ENCODE measurements at regions not wholly inside any gene's neighbourhood (a gene's known extent, or its start where the extent isn't known, plus 50 kb on each side); places are given as distances from the start of the nearest gene placed in this dataset.

DNA sequence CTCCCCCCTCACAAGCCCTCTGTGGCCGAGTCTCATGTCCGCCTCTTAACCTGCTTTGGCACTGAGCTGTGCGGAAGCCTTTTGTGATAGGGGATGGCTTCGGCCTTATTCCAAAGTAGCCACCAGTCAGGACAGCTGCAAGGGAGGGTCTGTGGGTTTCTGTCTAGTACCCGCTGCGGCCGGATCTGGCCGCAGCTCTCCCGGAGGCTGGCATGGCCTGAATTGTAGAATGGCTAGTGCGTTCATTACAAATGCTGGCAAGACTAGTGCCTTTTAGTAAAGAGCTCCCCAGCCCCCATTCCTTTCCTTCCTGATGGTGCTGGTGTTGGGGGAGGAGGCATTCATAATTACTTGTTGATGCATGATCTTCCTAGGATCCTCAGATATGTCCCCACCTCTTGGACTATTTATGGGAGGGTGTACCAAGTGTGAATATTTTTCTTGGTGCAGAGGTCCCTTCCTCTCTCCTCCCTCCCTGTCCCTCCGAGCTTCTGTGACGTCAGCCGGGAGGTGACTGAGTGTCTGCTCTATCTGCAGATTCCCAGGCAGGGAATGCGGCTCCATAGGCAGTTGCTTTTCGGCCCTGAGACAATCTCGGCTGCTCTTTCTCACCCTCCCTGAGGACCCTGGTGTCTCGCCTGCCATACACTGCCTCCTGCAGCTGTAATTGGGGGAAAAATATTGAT lies 108.7 kb upstream of the E2F8 start:
- FAIRE-seq (no peak), DNase-seq (ENCODE audit: low read depth, low spot score) (no peak)
- TF ChIP-seq EZH2 (IDR thresholded peaks at IDR 0.05; ENCODE audit: borderline replicate concordance, low read depth, low read length, severe bottlenecking) (no peak), POLR2AphosphoS5 (IDR thresholded peaks at IDR 0.05; ENCODE audit: insufficient read depth, low read depth, low read length) (no peak), FOS (IDR thresholded peaks at IDR 0.05; ENCODE audit: borderline replicate concordance, insufficient read depth, low read length) (no peak), POLR2A (IDR thresholded peaks at IDR 0.05; ENCODE audit: low read depth, low read length) (no peak)
- H3K27me3 ChIP-seq (ENCODE audit: control insufficient read depth in 2 of 2, insufficient read depth in 2 of 2, low read length in 2 of 2): peaks cover under 1 to 8% of the 10 kb centered on the region in 2 experiments
- H3K4me3 ChIP-seq (replicated peaks in 1 of 3; ENCODE audit: insufficient read depth in 1 of 3, low read depth in 1 of 3, low read length in 3 of 3): no peak overlapping the region
- H3K4me2 ChIP-seq (ENCODE audit: insufficient read depth, low read length): no peak overlapping the region
- H3K9me3 ChIP-seq (replicated peaks; ENCODE audit: control insufficient read depth, insufficient read depth, low read length): no peaks in the 10 kb centered on the region
- no peaks in the 10 kb centered on the region for H3K79me2 ChIP-seq (ENCODE audit: control insufficient read depth, insufficient read depth, low read length)
- peaks cover 12% of the 10 kb centered on the region for H3K4me1 ChIP-seq (ENCODE audit: control insufficient read depth, extremely low read depth, insufficient read depth, low read length)
- no peak overlapping the region for H3K9ac ChIP-seq (replicated peaks; ENCODE audit: extremely low read depth, insufficient read depth, low read length)
- no peaks in the 10 kb centered on the region for H3K36me3 ChIP-seq (ENCODE audit: control insufficient read depth in 2 of 2, extremely low read depth in 1 of 2, insufficient read depth in 2 of 2, low read length in 2 of 2)
- dilution Hi-C loops (cut with MboI; ENCODE audit: extremely low pct_ligation_motif_present, low sequenced_read_pairs): no loop called here
- H2AFZ ChIP-seq (ENCODE audit: low read depth, low read length): no peak overlapping the region
- H3K9me1 ChIP-seq (replicated peaks; ENCODE audit: control insufficient read depth, extremely low read depth, insufficient read depth, low read length): no peaks in the 10 kb centered on the region
- no peaks in the 10 kb centered on the region for H4K20me1 ChIP-seq (replicated peaks; ENCODE audit: control insufficient read depth, extremely low read depth, insufficient read depth, low read length)
- BruUV-seq (replicated peaks): no TSS peak
- CTCF ChIA-PET: interaction anchor here (0.7 to 2.7 kb wide), 5 partner anchors 12 to 208 kb away, joined by 3 to 14 read pairs (median 3); no protein-coding TSS in a partner anchor
- intact Hi-C loops (cut with micrococcal nuclease): loop anchor here (5.0 to 10.0 kb wide), 2 partner anchors 93 to 395 kb away; no protein-coding TSS in a partner anchor
- no peak overlapping the region for H3K27ac ChIP-seq (ENCODE audit: insufficient read depth, low read depth, low read length)
- POLR2A ChIA-PET: no interaction called here

DNA sequence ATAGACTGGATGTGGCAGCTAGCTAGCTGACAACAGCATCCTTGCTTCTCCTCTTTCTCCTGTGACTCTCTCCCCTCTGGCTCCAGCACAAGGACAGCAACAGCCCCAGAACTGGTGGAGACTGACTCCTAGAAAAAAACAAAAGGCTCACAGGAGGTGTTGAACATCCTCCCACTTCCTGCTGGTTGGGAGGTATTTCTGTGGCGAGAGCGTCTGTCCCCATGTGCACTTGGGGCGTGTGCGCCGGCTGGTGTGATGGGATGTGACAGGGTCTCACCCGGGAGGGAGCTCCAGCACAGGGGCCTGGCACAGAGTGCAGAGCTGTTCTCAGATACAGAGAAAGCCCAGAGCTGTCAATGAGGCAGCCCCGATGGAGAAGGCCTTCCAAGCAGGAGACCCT lies 107.2 kb upstream of the E2F8 start:
- Histone ChIP-seq H3K9me1 (replicated peaks; ENCODE audit: control insufficient read depth, extremely low read depth, insufficient read depth, low read length) (no peaks in the 10 kb centered on the region), H3K4me3 (replicated peaks in 1 of 3; ENCODE audit: insufficient read depth in 1 of 3, low read depth in 1 of 3, low read length in 3 of 3) (no peak overlapping the region), H3K9me3 (replicated peaks; ENCODE audit: control insufficient read depth, insufficient read depth, low read length) (no peaks in the 10 kb centered on the region), H3K9ac (replicated peaks; ENCODE audit: extremely low read depth, insufficient read depth, low read length) (no peak overlapping the region), H3K27me3 (ENCODE audit: control insufficient read depth in 2 of 2, insufficient read depth in 2 of 2, low read length in 2 of 2) (peaks cover 9 to 20% of the 10 kb centered on the region in 2 experiments), H2AFZ (ENCODE audit: low read depth, low read length) (no peak overlapping the region), H3K79me2 (ENCODE audit: control insufficient read depth, insufficient read depth, low read length) (no peaks in the 10 kb centered on the region), H3K4me1 (ENCODE audit: control insufficient read depth, extremely low read depth, insufficient read depth, low read length) (peaks cover 12% of the 10 kb centered on the region), H4K20me1 (replicated peaks; ENCODE audit: control insufficient read depth, extremely low read depth, insufficient read depth, low read length) (no peaks in the 10 kb centered on the region), H3K27ac (ENCODE audit: insufficient read depth, low read depth, low read length) (no peak overlapping the region), H3K4me2 (ENCODE audit: insufficient read depth, low read length) (no peak overlapping the region), H3K36me3 (ENCODE audit: control insufficient read depth in 2 of 2, extremely low read depth in 1 of 2, insufficient read depth in 2 of 2, low read length in 2 of 2) (no peaks in the 10 kb centered on the region)
- CTCF ChIA-PET: interaction anchor here (0.9 to 2.7 kb wide), 4 partner anchors 16 to 204 kb away, joined by 3 to 14 read pairs (median 4); no protein-coding TSS in a partner anchor
- dilution Hi-C loops (cut with MboI; ENCODE audit: extremely low pct_ligation_motif_present, low sequenced_read_pairs) (no loop called here), intact Hi-C loops (cut with micrococcal nuclease) (loop anchor here (2.0 to 10.0 kb wide), 3 partner anchors 17 to 397 kb away; no protein-coding TSS in a partner anchor)
- FAIRE-seq (no peak), DNase-seq (ENCODE audit: low read depth, low spot score) (no peak)
- TF ChIP-seq GATA2 (IDR thresholded peaks at IDR 0.05; ENCODE audit: insufficient read depth, insufficient read length, low read depth, low read length) (no peak), MYC (IDR thresholded peaks at IDR 0.05; ENCODE audit: low read depth, low read length) (no peak), POLR2A (IDR thresholded peaks at IDR 0.05; ENCODE audit: low read depth, low read length) (no peak), POLR2AphosphoS5 (IDR thresholded peaks at IDR 0.05; ENCODE audit: insufficient read depth, low read depth, low read length) (no peak), FOS (IDR thresholded peaks at IDR 0.05; ENCODE audit: borderline replicate concordance, insufficient read depth, low read length) (no peak)
- TF ChIP-seq, protein P1, sequence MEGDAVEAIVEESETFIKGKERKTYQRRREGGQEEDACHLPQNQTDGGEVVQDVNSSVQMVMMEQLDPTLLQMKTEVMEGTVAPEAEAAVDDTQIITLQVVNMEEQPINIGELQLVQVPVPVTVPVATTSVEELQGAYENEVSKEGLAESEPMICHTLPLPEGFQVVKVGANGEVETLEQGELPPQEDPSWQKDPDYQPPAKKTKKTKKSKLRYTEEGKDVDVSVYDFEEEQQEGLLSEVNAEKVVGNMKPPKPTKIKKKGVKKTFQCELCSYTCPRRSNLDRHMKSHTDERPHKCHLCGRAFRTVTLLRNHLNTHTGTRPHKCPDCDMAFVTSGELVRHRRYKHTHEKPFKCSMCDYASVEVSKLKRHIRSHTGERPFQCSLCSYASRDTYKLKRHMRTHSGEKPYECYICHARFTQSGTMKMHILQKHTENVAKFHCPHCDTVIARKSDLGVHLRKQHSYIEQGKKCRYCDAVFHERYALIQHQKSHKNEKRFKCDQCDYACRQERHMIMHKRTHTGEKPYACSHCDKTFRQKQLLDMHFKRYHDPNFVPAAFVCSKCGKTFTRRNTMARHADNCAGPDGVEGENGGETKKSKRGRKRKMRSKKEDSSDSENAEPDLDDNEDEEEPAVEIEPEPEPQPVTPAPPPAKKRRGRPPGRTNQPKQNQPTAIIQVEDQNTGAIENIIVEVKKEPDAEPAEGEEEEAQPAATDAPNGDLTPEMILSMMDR (IDR thresholded peaks at IDR 0.05; ENCODE audit: extremely low read depth in 1 of 2, insufficient read depth in 1 of 2, low read depth in 1 of 2, low read length in 2 of 2): no peak
- POLR2A ChIA-PET: interaction anchor here (0.8 kb wide), 1 partner anchor 24 kb away, joined by 5 read pairs; no protein-coding TSS in a partner anchor
- no TSS peak for BruUV-seq (replicated peaks)

Data from endothelial cell of umbilical vein (primary cell).